HG03520 (cell line): ENCODE measurements at regions not wholly inside any gene's neighbourhood (a gene's known extent, or its start where the extent isn't known, plus 50 kb on each side); places are given as distances from the start of the nearest gene placed in this dataset.

Source experiments
- ATAC-seq: cut with Tn5 transposase; IDR thresholded peaks from one replicate; pipeline ENCODE4 v1.9.1; 2021; ENCODE audit warnings: mild to moderate bottlenecking, moderate library complexity; ENCODE audit not compliant: unreplicated experiment

GRCh38 chr11:45523760-45524159, 141.7 kb downstream of the CHST1 start:
- no peak for ATAC-seq

DNA sequence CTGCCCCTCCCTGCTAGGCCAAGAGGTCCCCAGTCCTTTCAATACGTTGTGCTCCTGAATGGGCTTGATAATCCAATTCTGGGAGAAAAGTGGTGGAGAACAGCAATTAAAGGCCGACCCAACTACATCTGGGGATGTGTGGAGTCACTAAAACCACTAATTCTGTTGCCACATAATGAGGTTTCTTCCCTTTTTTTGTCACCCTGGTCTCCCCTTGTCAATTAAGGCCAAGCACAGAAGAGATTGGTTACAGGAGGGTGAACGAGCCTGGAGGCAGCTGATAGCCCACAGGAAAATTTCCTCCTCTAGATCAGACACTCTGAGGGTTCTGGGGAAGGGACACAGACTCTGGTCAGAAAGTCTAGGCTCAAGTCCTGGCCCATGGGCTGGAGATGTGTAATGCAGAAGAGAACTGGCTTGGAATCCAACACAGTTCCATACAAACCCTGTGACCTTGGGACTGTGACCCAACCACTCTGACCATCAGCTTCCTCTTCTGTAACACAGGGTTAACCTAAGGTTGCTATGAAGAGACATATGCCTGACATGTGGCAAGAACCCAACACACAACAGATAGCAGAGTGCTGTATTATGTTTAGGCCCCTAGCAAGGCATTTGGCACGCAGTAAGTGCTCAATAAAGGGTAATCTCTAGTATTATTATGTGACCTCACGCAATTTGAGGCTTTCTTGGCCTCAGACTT, 146.4 kb downstream of the CHST1 start:
- ATAC-seq, result no peak

- ATAC-seq, result no peak
Observed at GRCh38 chr11:45518141-45518832, 147.1 kb downstream of the CHST1 start.

DNA sequence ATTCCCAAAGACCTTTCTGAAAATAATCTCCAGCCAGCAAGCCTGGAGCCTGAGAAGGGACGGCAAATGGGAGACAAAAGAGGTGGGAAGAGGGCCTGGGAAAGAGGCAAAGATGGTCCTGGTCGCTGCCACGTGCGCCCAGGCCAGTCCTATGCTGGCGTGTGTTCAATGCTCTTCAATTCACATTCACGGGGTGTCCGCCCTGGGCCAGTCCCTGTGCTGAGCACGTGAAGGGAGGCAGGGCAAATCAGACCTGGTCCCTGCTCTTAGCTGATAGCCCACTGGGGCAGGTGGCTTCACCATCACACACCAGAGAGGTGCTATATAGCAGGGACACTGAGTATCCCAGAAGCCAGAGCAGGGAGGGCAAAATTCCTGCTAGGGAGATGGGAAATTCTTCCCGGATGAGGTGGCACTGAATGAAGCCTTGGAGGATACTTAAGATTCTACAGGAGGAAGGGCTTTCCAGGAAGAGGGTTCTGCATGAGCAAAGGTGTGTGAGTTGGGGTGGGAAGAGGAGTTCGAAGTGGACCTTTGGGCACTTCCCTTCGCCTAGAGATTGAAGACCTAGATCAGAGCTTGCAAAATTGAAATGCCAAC, 148.2 kb downstream of the CHST1 start:
- no peak for ATAC-seq

DNA sequence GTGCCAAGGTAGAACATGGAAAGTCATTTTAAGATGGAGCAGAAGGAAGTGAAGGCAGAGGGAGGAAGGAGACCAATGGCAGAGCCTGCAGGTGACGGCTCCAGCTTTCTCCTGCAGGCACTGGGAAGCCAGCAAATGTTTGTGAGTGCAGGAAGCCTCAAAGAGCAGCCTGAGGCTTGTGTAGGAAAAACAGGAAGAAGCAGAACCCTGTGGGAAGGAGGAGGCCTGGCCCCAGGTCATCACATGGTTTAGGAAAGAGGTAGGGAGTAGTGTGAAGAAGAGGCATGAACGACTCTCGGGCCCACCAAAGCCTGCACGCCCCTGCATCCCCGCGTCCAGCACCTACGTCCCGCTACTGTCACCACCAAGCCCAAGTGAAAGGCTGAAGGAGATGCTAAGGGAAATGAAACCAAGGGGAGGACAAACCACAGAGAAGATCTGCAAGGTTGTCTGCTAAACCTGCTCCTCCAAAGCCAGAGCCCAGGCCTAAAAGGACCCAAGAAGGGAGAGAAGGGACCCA, 151.5 kb downstream of the CHST1 start:
- no peak for ATAC-seq

DNA sequence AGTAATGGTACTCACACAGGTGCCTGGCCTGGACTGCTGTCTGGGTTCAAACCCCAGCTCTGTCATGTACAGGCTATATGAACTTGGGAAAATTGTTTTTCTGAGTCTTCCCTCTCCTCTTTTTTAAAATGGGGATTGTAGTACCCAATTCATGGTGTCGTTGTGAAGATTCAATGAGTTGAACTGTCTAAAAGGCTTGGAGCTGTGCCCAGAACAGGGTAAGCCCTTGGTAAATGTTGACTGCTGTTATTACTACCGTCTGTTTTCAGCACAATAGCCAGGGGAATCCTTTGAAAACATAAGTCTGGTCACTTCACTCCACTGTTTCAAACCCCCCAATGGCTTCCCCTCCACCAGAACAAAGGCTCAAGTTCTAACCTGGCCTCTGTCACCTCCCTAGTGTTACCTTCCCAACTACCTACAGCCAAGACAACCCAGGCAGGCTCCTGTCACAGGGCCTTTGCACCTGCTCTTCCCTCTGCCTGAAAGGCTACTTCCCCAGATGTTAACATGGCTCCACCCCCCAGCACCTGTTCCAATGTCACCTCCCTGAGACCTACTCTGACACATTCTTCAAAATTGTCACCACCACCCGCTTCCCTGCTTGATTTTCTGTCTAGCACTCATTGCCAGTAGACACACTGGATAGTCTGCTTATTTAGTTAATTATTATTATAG, 152.8 kb downstream of the CHST1 start:
- ATAC-seq, result no peak

GRCh38 chr11:45511566-45511965, 153.9 kb downstream of the CHST1 start:
- no peak for ATAC-seq

DNA sequence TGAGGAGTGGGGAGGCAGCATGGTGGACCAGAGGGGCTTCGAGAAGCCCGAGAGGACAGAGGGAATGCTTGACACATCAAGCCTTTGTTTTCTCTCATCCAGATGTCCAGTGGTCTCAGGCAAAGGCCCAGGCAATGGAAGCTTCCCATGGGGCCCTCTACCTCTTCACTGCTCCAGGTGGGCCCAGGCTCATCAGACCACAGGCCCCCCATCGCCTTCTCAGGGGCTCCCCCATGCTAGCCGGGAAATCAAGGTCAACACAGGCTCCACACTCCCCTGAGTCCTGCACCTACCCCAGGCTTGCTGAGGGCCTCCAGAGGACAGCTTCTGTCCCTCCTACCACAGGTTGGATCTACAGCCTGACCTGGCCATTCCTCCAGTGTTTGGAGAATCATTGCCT, 157.5 kb downstream of the CHST1 start:
- no peak for ATAC-seq

DNA sequence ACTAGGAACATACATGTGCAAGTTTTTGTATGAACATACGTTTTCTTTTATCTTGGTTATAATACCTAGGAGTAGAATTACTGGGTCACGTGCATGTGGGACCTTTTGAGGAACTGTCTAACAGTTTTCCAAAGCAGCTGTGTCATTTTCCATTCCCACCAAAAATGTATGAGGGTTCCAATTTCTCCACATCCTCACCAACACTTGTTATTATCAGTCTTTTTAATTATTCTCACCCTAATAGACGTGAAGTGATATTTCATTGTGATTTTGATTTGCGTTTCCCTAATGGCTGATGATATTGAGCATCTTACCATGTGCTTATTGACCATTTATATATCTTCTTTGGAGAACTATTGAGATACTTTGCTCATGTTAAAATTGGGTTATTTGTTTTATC, 162.1 kb downstream of the CHST1 start:
- ATAC-seq, result no peak

DNA sequence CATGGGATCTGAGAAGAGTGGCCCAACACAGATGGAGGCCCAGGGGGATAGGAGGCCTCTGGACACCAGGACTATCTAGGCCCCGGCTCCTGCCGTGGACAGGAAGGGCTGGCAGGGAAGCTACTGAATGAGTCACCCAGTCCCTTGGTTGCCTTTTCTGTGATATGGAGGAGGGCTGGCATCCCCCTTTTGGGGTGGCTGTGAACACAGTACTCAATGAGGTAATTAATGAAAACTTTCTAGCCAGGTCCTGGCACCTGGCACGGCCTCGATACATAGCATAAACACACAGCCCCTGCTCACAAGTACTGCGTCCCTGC, 163.2 kb downstream of the CHST1 start:
- ATAC-seq, result no peak

- ATAC-seq, result no peak
Observed at GRCh38 chr11:45501392-45502225, 163.8 kb downstream of the CHST1 start.

- no peak for ATAC-seq
Observed at GRCh38 chr11:45500451-45500850, 165.0 kb downstream of the CHST1 start.

DNA sequence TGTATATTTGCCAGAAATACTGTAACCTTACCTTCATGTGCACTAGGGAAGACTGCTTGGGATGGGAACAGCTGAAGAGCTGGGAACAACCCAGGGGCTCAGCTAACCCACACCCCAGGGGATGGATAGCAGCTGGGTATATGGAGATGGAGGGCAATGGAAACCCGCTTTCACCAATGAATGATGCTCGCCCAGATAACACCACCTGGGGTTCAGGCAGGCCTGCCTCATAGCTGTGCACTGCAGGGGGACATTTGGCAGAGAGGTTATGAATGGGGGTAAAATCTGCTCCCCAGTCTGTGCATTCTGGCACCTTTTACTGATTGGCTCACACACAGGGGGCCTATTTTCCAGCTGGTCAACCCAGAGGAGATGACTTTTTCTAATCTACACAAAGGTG, 170.7 kb downstream of the CHST1 start:
- no peak for ATAC-seq

- no peak for ATAC-seq
Observed at GRCh38 chr11:45489281-45489905, 176.0 kb downstream of the CHST1 start.

DNA sequence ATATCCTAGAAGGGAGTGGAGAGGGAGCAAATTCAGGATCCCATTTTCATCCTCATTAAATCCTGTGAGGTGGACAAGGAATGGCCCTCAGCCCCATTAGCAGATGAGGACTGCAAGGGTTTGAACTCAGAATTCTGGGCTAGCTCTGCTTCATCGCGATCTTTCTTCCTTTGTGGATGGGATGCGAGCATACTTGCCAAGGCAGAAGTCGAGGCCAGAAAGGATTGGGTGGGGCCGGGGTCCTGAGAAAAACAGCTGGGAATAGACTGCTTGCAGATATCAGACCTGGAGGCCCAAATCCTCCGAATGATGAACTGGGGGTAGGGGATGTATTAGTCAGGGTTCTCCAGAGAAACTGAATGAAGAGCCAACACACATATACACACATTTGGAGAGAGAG, 179.0 kb downstream of the CHST1 start:
- no peak for ATAC-seq

- no peak for ATAC-seq
Observed at GRCh38 chr11:45485070-45485707, 180.2 kb downstream of the CHST1 start.

GRCh38 chr11:45484326-45484883, 181.0 kb downstream of the CHST1 start:
- ATAC-seq, result no peak

DNA sequence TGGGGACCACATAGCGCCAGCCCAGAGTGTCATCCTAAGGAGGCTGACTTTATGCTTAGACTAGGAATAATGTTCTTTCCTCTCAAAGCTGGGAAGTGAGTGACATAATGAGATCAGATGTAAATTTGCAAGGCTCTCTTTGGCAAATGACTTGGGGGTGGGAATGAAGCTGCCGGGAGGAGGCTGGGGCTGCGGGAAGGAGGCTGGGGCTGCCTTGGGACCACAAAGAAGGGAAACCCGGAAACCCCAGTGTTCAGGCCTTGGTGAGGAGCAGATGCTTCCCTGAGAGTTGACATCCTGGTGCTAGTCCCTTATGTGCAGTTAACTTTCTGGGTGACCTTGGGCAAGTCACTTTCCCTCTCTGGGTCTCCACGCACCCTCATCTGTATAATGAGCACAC, 182.0 kb downstream of the CHST1 start:
- no peak for ATAC-seq

DNA sequence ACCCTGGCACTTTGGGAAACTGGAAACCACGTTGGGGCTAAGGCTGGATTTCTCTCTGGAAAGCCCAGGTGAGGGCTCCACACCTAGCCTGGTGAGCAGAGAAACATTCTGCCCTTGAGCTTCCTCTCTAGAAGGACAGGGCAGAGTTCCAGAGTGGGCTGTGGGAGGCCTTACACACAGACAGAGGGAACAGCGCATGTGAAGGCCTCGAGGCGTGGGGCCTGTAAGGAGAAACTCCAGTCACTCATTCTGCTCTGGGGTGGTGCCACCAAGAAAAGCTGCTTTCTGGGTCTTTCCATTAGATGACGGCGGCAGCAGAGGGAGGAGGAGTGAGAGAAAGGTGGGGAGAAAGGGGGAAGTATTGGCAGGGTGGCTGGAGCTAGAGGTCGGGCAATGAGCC, 183.1 kb downstream of the CHST1 start:
- ATAC-seq, result no peak

DNA sequence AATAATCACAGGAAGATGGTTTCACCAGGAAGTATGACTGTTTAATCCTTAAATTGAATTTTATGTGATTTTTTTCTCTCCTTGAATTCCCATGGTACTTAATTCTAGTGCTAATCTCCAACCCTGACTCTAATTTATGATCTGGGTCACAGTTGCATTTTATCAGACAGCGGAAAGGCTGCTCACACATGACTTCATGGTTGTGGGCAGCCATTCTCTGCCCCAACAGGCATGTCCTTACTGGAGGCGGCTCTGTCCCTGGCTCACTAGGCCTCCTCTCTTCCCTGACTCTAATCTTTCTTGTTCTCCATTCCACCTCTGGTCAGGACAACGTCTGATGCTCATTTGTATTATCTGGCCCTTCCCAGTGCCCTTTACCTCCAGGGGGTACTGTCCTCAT, 184.4 kb downstream of the CHST1 start:
- ATAC-seq, result no peak
